OCI-LY3 (cell line): ENCODE measurements at regions not wholly inside any gene's neighbourhood (a gene's known extent, or its start where the extent isn't known, plus 50 kb on each side); places are given as distances from the start of the nearest gene placed in this dataset.

Experiments
- CTCF ChIP-seq: fragments of 200-600, 300-600 bp; sonication (generic); IDR thresholded peaks from 2 replicates; pipeline ENCODE4 v1.5.1; 2014; ENCODE audit warnings: antibody characterized with exemption, low read length, low read depth
- EZH2phosphoT487 ChIP-seq: fragments of 200-600 bp; shearing (Covaris generic); IDR thresholded peaks from 2 replicates; pipeline ENCODE4 v1.6.1; 2018; ENCODE audit warnings: antibody characterized with exemption, mixed run types, low read depth

DNA sequence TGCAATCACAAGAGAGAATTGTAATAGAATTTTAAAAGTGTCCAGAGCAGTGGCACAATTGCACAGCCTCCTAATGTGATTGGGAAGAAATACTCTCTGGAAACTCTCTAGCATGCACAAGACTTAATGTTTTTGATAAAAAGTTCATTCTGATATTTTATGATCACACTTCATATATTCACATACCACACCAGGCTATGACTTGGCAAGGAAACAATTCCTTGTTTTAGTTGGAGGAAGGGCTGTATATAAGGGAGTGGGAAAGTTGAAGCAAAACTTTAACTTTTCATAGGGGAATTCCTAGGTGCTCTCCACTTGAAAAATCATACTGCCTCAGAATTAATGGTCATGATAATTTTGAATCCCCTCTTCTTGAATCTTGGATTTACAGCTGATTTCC is 61.5 kb upstream of the ASB17 start:
- TF ChIP-seq CTCF: no peak
- TF ChIP-seq EZH2phosphoT487: no peak
